GM12873 (cell line): ENCODE measurements at regions not wholly inside any gene's neighbourhood (a gene's known extent, or its start where the extent isn't known, plus 50 kb on each side); places are given as distances from the start of the nearest gene placed in this dataset.

Experiments used
- CTCF ChIP-seq: IDR thresholded peaks from 2 replicates; pipeline ENCODE4 v1.5.1; 2012; ENCODE audit warnings: low read depth, mild to moderate bottlenecking, moderate library complexity, low read length, control low read depth; ENCODE audit not compliant: insufficient read depth; ENCODE audit errors: missing control alignments

GRCh38 chr3:117887031-117887430 is 1147.6 kb downstream of the IGSF11 start:
- no peak for TF ChIP-seq CTCF

GRCh38 chr3:117887901-117888300 is 1146.7 kb downstream of the IGSF11 start:
- TF ChIP-seq CTCF, result no peak

- no peak for TF ChIP-seq CTCF
Observed at GRCh38 chr3:117892431-117892841, 1142.2 kb downstream of the IGSF11 start.

- no peak for TF ChIP-seq CTCF
Observed at GRCh38 chr3:117893001-117893400, 1141.6 kb downstream of the IGSF11 start.

GRCh38 chr3:117893638-117894037 is 1141.0 kb downstream of the IGSF11 start:
- no peak for TF ChIP-seq CTCF

GRCh38 chr3:117898722-117899522 is 1135.7 kb downstream of the IGSF11 start:
- peak; percentile 55 for TF ChIP-seq CTCF

GRCh38 chr3:117903226-117903625 is 1131.4 kb downstream of the IGSF11 start:
- no peak for TF ChIP-seq CTCF
